Left lung (tissue), 4 donors: ENCODE measurements at regions not wholly inside any gene's neighbourhood (a gene's known extent, or its start where the extent isn't known, plus 50 kb on each side); places are given as distances from the start of the nearest gene placed in this dataset.

ENCODE experiments used
- ATAC-seq: fragments of 200-7000 bp; cut with Tn5 transposase; one replicate; pipeline ENCODE4 v1.9.1; 2020; ENCODE audit warnings: moderate library complexity
- DNase-seq, 4 donors: peaks; one replicate each; pipeline ENCODE4 v3.0.0-alpha.2; 2013 to 2020
- H3K27ac ChIP-seq, 2 donors: fragments of 200-600 bp; sonication (generic) in 1 of 2; one replicate each; pipeline versions ENCODE4 v1.5.0 to v1.8.0; 2020 to 2021
- H3K27me3 ChIP-seq, 2 donors: fragments of 200-600 bp; sonication (generic) in 1 of 2; one replicate each; pipeline versions ENCODE4 v1.5.0 to v1.8.0; 2020 to 2021
- H3K36me3 ChIP-seq, 2 donors: fragments of 200-600 bp; sonication (generic) in 1 of 2; one replicate each; pipeline versions ENCODE4 v1.5.0 to v1.8.0; 2020 to 2021
- H3K4me1 ChIP-seq, 2 donors: fragments of 200-600 bp; one replicate each; pipeline ENCODE4 v1.8.0; 2021
- H3K4me3 ChIP-seq, 2 donors: fragments of 200-600 bp; sonication (generic) in 1 of 2; one replicate each; pipeline versions ENCODE4 v1.5.0 to v1.8.0; 2020 to 2021; ENCODE audit warnings: mild to moderate bottlenecking in 1 of 2
- H3K9me3 ChIP-seq, 2 donors: fragments of 200-600 bp; sonication (generic) in 1 of 2; one replicate each; pipeline versions ENCODE4 v1.5.0 to v1.8.0; 2020 to 2021
- intact Hi-C, 2 donors: fragments of 100-400 bp; cut with DNase I; formaldehyde crosslinking; loops; one replicate each; pipeline versions ENCODE4 v1.11.2 to v1.14.2; 2022
- TF ChIP-seq, protein P1 (sequence below), 2 donors: fragments of 200-600 bp; sonication (generic) in 1 of 2; IDR thresholded peaks; one replicate each; pipeline versions ENCODE4 v1.5.0 to v1.8.0; 2021; ENCODE audit warnings: antibody characterized with exemption in 2 of 2
- donor health status: DM: no; HTN: yes; CAD: no.
- donor health status: DM: no; HTN: no; CAD: no.

DNA sequence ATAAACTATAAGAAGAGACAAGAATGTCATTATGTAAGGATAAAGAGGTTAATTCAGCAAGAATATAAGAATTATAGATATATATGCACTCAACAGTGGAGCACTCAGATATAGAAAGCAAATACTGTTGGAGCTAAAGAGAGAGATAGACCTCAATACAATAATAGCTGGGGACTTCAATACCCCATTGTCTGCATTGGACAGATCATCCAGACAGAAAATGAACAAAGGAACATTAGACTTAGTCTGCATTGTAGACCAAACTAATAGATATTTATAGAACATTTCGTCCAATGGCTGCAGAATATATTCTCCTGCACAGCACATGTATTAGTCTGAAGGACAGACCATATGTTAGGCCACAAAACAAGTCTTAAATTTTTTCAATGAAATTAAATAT is 777.1 kb downstream of the CDH18 start:
- TF ChIP-seq, protein P1, sequence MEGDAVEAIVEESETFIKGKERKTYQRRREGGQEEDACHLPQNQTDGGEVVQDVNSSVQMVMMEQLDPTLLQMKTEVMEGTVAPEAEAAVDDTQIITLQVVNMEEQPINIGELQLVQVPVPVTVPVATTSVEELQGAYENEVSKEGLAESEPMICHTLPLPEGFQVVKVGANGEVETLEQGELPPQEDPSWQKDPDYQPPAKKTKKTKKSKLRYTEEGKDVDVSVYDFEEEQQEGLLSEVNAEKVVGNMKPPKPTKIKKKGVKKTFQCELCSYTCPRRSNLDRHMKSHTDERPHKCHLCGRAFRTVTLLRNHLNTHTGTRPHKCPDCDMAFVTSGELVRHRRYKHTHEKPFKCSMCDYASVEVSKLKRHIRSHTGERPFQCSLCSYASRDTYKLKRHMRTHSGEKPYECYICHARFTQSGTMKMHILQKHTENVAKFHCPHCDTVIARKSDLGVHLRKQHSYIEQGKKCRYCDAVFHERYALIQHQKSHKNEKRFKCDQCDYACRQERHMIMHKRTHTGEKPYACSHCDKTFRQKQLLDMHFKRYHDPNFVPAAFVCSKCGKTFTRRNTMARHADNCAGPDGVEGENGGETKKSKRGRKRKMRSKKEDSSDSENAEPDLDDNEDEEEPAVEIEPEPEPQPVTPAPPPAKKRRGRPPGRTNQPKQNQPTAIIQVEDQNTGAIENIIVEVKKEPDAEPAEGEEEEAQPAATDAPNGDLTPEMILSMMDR (IDR thresholded peaks at IDR 0.05) = no peak
- Histone ChIP-seq H3K27ac (no peak overlapping the region), H3K9me3 (peaks cover 0 to 12% of the 10 kb centered on the region in 2 donors), H3K36me3 (no peaks in the 10 kb centered on the region), H3K4me3 (no peak overlapping the region), H3K27me3 (no peaks in the 10 kb centered on the region), H3K4me1 (no peaks in the 10 kb centered on the region)
- ATAC-seq (no peak), DNase-seq (no peak)
- intact Hi-C loops = no loop called here

DNA sequence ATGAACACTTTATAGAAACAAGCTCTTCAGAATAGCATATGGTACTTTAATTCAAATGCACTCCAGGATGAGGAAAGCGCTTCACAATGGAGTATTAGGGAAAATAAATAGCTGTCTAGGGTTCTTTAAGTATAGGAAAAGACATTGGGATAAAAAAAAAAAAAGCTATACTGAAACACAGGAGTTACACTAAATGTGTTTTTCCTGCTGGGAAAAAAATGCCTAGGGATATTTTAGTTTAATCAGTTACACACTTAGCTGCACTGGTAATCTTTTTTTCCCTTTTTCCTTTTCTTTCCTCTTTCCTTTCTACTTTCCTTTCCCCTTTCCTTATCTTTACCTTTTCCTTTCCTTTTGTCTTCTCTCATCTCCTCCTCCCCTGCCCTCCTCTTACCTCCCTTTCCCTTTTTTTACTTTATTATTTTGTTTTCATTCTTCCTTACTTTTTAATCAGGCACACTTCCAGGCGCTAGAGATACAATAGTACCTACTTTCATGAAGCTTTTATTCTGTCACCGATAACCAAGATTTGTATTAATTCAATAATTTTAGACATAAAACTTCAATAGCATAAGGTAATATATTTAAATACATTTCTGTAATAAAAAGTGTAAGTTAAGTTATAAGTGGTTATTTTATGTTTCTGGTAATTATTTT is 758.7 kb downstream of the CDH18 start:
- DNase-seq = no peak
- Histone ChIP-seq H3K9me3 (no peaks in the 10 kb centered on the region), H3K4me1 (no peaks in the 10 kb centered on the region), H3K36me3 (no peaks in the 10 kb centered on the region), H3K27me3 (no peaks in the 10 kb centered on the region), H3K27ac (no peak overlapping the region), H3K4me3 (no peak overlapping the region)
- intact Hi-C loops = no loop called here
- ATAC-seq = no peak
- TF ChIP-seq, protein P1 (IDR thresholded peaks at IDR 0.05) = no peak

DNA sequence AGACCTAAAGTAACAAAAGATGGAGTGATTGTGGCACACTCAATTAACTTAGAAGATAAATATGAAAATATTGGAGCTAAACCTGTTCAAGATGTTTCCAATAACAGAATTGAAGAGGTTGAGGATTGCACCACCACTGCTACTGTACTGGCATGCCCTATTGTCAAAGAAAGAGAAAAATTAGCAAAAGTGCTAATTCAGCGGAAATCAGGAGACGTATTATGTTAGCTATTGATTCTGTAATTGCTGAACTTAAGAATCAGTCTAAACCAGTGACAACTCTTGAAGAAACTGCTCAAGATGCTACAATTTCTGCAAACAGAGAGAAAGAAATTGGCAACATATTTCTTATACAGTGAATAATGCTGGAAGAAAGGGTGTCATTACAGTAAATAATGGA is 754.4 kb downstream of the CDH18 start:
- Histone ChIP-seq H3K9me3 (no peaks in the 10 kb centered on the region), H3K27me3 (no peaks in the 10 kb centered on the region), H3K36me3 (no peaks in the 10 kb centered on the region), H3K4me3 (no peak overlapping the region), H3K4me1 (no peaks in the 10 kb centered on the region), H3K27ac (no peak overlapping the region)
- intact Hi-C loops = no loop called here
- no peak for DNase-seq
- ATAC-seq = no peak
- TF ChIP-seq, protein P1 (IDR thresholded peaks at IDR 0.05) = no peak

DNA sequence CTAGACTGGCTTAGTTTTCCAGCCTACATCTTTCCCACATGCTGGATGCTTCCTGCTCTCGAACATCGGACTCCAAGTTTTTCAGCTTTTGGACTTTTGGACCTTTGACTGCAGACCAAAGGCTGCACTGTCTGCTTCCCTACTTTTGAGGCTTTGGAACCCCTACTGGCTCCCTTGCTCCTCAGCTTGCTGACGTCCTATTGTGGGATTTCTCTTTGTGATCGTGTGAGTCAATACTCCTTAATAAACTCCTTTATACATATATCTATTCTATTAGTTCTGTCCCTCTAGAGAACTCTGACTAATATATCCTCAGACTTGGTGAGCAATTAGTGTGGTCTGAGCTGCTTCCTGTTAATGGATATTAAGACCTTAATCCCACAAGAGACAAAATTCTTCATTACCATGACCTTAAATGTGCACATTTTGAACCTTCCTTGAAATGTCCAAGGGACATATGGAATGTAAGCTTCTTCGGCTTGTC is 752.9 kb downstream of the CDH18 start:
- Histone ChIP-seq H3K27ac (no peak overlapping the region), H3K9me3 (no peaks in the 10 kb centered on the region), H3K4me3 (no peak overlapping the region), H3K27me3 (no peaks in the 10 kb centered on the region), H3K36me3 (no peaks in the 10 kb centered on the region), H3K4me1 (no peaks in the 10 kb centered on the region)
- DNase-seq = no peak
- no peak for ATAC-seq
- TF ChIP-seq, protein P1 (IDR thresholded peaks at IDR 0.05) = no peak
- intact Hi-C loops = no loop called here

DNA sequence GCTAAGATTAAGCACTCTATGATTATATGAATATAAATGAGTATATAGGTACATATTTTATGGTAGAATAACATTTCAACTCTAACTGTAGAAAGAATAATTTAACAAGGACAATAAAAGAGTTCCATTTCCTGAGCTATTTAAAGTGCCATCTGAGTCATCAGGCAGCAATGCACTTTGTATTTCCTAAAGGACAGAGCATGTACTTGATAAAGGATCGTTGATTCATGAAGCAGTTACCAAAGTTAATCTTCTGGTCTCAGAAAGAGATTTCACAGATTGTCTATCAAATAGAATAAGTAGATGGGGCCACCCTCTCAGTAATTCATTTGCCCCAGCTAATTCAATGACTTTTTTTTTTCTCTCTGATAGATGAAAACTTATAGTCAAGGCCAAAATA is 747.8 kb downstream of the CDH18 start:
- TF ChIP-seq, protein P1 (IDR thresholded peaks at IDR 0.05) = no peak
- intact Hi-C loops = no loop called here
- no peaks in the 10 kb centered on the region for H3K27me3 ChIP-seq
- H3K4me1 ChIP-seq = no peaks in the 10 kb centered on the region
- peak; percentile 50 for ATAC-seq
- H3K9me3 ChIP-seq = no peaks in the 10 kb centered on the region
- H3K36me3 ChIP-seq = no peaks in the 10 kb centered on the region
- no peak overlapping the region for H3K27ac ChIP-seq
- no peak for DNase-seq
- no peak overlapping the region for H3K4me3 ChIP-seq
